ENCODE measurements at regions not wholly inside any gene's neighbourhood (a gene's known extent, or its start where the extent isn't known, plus 50 kb on each side); places are given as distances from the start of the nearest gene placed in this dataset.

DNA sequence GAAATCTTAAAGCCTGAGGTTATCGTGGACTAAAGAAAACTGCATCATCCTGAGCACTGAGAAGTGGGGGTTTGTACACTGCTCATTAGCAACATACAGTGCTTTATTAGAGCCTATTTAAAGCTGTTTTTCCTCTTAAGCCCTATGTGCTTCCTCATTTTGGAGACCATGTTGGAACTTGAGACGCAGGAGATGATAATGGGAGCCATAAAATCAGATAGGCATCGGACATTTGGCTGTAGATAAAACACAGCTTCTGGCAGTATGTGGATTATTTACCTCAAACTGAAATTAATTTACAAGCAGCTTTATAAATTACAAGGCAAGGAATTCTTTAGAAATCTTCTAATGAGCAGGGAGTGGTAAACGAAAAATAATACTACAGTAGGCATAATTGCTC, 147.7 kb upstream of the IVNS1ABP start:
- TF ChIP-seq, protein P1, sequence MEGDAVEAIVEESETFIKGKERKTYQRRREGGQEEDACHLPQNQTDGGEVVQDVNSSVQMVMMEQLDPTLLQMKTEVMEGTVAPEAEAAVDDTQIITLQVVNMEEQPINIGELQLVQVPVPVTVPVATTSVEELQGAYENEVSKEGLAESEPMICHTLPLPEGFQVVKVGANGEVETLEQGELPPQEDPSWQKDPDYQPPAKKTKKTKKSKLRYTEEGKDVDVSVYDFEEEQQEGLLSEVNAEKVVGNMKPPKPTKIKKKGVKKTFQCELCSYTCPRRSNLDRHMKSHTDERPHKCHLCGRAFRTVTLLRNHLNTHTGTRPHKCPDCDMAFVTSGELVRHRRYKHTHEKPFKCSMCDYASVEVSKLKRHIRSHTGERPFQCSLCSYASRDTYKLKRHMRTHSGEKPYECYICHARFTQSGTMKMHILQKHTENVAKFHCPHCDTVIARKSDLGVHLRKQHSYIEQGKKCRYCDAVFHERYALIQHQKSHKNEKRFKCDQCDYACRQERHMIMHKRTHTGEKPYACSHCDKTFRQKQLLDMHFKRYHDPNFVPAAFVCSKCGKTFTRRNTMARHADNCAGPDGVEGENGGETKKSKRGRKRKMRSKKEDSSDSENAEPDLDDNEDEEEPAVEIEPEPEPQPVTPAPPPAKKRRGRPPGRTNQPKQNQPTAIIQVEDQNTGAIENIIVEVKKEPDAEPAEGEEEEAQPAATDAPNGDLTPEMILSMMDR (IDR thresholded peaks at IDR 0.05) = no peak
- TF ChIP-seq POLR2A (IDR thresholded peaks at IDR 0.05) = no peak
